D721Med (cell line): ENCODE measurements at regions not wholly inside any gene's neighbourhood (a gene's known extent, or its start where the extent isn't known, plus 50 kb on each side); places are given as distances from the start of the nearest gene placed in this dataset.

ENCODE experiments used
- DNase-seq: peaks from one replicate; pipeline ENCODE4 v3.0.0; 2011; ENCODE audit warnings: low spot score; ENCODE audit not compliant: insufficient read length
- FAIRE-seq: peaks from 2 replicates; lab custom pipeline; 2011; peaks lifted over from hg19 to GRCh38; lab: Jason Lieb, UNC
- TF ChIP-seq, protein P1 (sequence below): IDR thresholded peaks from 2 replicates; pipeline ENCODE4 v1.5.1; 2012; ENCODE audit warnings: mild to moderate bottlenecking, control low read depth; ENCODE audit not compliant: insufficient read depth; ENCODE audit errors: missing control alignments

GRCh38 chr2:35297403-35297802 is 1058.2 kb upstream of the CRIM1 start:
- DNase-seq: no peak
- TF ChIP-seq, protein P1, sequence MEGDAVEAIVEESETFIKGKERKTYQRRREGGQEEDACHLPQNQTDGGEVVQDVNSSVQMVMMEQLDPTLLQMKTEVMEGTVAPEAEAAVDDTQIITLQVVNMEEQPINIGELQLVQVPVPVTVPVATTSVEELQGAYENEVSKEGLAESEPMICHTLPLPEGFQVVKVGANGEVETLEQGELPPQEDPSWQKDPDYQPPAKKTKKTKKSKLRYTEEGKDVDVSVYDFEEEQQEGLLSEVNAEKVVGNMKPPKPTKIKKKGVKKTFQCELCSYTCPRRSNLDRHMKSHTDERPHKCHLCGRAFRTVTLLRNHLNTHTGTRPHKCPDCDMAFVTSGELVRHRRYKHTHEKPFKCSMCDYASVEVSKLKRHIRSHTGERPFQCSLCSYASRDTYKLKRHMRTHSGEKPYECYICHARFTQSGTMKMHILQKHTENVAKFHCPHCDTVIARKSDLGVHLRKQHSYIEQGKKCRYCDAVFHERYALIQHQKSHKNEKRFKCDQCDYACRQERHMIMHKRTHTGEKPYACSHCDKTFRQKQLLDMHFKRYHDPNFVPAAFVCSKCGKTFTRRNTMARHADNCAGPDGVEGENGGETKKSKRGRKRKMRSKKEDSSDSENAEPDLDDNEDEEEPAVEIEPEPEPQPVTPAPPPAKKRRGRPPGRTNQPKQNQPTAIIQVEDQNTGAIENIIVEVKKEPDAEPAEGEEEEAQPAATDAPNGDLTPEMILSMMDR: no peak
- FAIRE-seq: no peak

DNA sequence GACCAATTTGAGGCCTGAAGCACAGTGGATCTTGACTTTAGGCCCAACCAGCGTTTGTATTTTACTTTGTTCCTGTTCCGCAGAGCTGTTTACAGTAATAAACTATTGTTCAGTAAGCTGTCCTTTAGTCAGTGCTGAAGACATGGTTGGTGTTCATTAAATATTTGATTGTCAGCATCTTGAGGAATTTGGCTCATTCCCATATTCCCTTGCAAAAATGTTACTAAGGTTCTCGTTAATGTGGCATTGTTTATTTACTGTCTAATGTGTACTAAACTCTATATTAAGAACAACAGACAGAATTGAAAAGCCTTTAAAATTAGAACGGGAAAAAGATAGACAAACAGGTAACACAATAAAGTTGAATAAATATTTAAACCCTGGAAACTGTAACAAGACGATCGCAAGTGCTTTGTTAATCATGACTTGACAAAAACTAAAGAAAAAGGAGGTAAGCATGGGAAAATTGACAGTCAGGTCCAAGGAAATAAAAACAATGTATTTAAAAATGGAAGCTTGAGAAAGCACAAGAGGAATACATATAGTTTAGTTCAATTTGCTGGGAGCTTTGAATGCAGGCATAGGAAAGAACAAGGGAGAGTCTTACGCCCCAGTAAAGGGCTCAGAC is 1060.8 kb upstream of the CRIM1 start:
- TF ChIP-seq, protein P1: no peak
- DNase-seq (no peak), FAIRE-seq (no peak)

GRCh38 chr2:35293261-35293660 is 1062.3 kb upstream of the CRIM1 start:
- FAIRE-seq: no peak
- DNase-seq: no peak
- TF ChIP-seq, protein P1: no peak

DNA sequence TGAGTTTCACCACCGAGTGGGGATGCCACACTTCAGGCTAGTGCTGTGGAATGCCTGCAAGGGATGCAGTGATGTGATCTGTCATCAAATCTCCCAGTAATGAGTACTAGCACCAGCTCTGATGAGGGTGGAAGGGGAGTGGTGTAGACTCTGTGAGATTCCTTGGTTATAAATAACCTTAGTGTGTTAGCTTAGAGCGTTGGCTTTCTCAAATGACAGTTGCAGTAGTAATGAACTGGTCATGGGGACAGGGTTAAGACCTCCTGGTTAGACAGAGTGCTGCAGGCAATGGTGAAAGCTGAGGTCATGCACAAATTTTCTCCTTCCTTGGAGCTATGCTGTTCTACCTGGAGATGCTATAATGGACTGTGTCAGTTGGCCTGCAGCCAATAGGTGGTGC is 1063.4 kb upstream of the CRIM1 start:
- no peak for FAIRE-seq
- no peak for DNase-seq

GRCh38 chr2:35281702-35282101 is 1073.9 kb upstream of the CRIM1 start:
- TF ChIP-seq, protein P1: no peak
- FAIRE-seq (no peak), DNase-seq (no peak)

More for the DNA sequence above, 1063.4 kb upstream of the CRIM1 start:
- TF ChIP-seq, protein P1: no peak

- FAIRE-seq (no peak), DNase-seq (no peak)
- TF ChIP-seq, protein P1: no peak
Measured at GRCh38 chr2:35255826-35256225, 1099.8 kb upstream of the CRIM1 start.

DNA sequence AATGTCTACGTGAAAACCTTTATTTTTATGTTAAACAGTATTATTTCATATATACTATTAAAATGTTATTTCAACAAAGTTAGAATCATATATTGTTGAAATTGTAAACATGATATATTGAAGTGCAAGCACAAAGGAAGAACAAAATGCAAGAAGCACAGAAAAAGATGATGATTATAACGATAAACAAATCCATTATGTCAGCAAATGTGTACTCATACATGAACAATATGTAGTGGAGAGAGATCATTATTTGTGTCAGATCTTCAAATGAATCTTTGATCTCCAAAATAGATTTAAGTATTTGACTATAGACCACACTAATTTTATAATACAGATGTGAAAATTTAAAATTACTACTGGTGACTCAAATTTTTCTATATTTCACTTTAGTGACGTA is 1104.4 kb upstream of the CRIM1 start:
- TF ChIP-seq, protein P1: no peak
- FAIRE-seq: no peak

More for the DNA sequence above, 1104.4 kb upstream of the CRIM1 start:
- DNase-seq: no peak
